ENCODE measurements at regions not wholly inside any gene's neighbourhood (a gene's known extent, or its start where the extent isn't known, plus 50 kb on each side); places are given as distances from the start of the nearest gene placed in this dataset.
"Not testable (repeated sequence)": the region's sequence is repeated elsewhere in the genome, so short reads cannot be mapped to it uniquely, and the experiment has no call there.

DNA sequence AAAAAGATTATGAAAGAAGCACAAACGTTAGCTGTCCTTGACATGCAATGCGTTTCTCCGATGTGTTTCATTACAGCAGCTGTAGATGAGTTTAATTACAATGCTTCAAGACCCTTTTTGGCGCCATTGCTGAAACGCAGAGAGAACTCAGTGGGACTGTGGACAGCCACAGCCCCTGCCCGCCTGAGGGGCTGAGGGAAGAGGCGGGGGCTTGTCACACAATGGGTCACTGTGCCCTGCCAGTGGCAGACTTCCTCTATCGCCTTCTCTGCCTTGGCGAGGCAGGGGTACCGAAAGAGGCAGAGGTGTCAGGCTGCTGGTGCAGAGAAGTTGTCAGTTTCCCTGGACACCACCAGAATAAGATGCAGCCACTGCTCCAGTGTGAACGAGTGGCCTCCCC lies 252.0 kb downstream of the NR2F2 start:
- no peak for DNase-seq (ENCODE audit: low read depth in 2 of 2)

DNA sequence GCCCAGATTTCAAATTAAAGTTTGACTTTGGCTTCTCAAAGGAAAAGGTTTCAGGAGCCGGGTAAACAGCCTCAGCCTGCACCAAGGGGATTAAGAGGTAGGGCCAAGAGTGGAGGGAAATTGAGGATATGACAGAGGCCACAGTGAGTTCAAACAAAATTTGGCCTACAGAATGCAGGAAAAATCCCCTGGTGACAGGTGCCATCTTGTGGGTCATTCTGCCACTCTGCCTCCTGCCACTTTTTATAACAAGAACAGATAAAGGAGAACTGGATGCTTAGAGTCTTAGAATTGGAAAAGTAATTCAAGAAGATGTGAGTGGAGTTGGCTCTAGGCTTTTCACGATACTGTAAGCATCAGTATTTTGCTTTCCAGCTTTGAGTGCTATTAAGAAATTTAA lies 253.2 kb downstream of the NR2F2 start:
- DNase-seq (ENCODE audit: low read depth in 2 of 2) = no peak

DNA sequence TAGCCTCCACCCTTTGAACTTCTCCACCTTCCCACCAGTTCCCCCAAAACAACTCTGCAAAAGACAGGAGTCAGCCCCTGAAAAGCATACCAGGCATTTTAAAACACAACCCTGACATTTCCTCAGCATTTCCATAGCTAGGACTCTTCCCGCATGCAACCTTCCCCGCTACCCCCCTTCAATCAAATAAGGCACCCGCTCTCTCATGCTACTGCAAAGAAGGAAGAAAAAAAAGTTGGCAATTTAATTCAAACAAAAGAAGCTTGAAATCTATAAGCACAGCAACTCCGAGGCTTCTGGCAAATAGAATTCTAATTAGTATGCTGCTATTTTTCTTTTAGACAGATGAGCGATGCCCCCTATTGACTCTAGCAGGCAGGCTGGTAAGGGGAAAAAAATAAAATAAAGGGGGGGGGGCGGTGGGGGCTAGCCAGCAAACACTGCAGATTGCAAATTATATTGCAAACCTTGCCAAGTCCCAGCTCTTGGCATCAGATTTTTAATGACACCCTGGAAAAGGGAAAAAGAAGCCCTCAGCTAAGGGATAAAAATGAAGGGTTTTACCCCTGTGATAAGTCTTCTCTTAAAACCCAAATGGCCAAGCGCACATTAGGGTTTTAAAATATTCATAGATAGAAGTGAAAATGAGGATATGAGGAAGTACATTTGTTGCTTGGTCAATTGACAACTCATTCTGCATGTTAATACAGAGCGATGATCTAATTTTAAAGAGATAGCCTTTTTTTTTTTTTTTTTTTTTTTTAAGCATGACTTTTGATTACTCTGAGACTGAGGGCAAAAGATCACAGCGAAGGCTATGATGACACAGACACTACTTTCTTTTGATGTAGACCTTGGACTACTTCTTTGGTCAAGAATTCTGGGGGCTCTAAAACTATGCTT lies 255.2 kb downstream of the NR2F2 start:
- DNase-seq (ENCODE audit: low read depth in 2 of 2) = no peak

DNA sequence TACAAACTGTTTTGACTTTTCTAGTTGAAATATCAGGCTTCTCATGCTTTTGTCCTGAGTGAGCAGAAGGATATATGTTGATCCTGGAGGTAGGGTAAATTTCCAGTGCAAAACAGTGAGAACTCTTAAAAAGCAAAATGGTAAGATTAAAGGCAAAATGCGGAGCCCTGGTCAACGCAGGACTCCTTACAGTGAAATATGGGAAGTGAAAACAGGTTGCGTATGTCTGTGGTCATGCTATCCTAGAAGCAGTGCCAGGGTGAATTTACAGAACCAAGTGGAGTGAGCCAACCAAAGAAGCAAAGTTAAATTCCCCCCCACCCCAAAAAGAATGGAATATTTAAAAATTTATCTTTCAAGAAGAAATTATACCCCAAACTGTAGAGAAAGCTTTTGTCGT lies 256.4 kb downstream of the NR2F2 start:
- no peak for DNase-seq (ENCODE audit: low read depth in 2 of 2)

DNA sequence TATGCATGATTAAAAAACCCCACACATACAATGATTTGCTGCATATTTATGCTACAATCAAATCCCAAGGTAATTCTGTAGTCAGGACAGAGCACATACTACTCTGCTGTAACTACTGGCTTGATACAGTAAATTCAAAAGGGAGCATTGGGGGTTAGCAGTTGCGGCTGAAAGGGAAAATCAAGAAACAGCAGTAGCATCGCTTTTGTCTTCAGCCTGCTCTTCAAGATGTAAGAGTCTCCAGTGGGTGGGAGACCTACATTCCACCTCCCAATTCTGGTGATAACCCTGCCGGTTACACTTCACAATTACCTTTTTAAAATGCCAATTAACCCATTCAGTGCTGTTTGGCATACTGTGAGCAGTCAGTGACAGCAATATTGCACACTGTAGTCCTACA lies 259.4 kb downstream of the NR2F2 start:
- no peak for DNase-seq (ENCODE audit: low read depth in 2 of 2)

DNA sequence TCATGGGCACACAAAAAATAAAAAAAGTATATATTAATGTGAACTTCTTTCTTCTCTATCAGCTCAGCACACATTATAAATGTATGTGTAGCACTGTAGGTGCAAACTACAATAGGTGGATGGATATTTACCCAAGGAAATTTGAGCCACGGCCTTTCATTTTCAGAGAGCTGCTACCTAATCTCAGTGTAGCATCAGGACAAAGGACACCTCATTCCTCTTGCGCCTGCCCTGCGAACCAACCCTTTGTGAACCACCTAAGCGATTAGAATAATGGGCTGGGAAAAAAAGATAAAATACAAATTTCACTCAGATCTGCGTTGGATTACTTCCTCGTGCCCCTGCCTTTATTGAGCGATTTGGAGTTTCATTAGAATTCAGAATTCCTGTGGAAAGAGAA lies 263.2 kb downstream of the NR2F2 start:
- DNase-seq (ENCODE audit: low read depth in 2 of 2) = no peak

DNA sequence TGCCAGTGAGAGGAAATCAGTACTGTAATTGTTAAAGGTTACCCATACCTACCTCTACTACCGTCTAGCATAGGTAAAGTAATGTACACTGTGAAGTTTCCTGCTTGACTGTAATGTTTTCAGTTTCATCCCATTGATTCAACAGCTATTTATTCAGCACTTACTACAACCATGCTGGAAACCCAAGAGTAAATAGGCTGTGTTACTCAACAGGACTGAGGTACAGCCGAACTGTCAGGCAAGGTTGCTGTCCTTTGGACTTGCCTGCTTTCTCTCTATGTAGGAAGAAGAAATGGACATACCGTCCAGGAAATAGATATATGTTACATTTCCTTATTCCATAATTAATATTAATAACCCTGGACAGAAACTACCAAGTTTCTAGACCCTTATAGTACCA lies 265.5 kb downstream of the NR2F2 start:
- no peak for DNase-seq (ENCODE audit: low read depth in 2 of 2)

DNA sequence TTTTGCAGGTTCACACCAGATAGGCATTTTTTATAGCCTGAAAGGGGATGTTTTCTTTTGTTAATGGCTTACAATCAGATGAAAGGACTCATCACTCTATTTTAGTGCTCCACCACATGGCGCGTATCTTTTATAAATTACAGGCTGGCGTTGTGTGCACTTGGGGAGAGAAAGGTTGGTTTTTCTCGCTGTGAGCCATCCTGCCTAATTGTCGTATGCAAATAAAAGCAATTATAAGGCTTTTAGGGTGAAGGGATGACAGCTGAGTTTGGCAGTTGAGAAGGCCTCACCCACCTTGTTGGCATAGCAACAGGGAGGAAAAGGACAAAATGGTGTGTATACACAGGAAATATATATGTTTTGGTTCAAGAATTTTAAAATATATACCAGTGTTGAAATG lies 268.0 kb downstream of the NR2F2 start:
- no peak for DNase-seq (ENCODE audit: low read depth in 2 of 2)

DNA sequence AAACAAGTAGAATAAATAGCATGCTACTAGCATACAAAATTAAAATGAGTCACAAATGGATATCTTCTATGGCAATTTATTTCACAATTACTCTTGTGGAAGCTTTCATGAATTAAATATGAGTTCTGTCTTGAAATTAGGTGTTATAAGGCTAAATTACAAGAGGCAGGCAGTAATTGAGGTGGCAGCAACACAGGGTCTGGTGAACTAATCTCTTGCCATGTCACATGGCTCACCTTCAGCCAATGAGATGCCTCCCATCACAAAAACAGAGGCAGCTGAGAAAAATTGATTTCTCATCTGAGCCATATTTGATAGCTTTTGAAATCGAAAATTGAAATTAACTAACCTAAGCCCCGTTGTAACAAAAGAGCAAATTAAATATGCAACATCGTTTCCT lies 268.8 kb downstream of the NR2F2 start:
- no peak for DNase-seq (ENCODE audit: low read depth in 2 of 2)

DNA sequence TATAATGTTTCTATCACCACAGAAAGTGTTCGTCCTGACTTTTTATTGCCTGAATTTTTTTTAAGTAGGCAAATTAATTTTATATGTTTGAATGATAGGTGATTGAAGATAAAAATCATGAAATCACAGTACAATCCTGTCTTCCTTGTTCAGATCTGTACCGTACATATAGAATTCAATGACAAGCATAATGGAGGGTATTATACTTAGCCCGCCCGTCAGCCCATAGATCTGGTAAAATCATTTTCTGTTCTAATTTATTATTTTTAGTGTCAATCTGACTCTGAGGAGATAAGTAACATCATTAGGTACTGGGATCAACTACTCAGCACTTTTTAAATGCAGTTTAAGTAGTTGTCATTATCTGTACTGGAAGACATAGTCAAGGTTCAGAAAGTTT lies 269.9 kb downstream of the NR2F2 start:
- no peak for DNase-seq (ENCODE audit: low read depth in 2 of 2)

DNA sequence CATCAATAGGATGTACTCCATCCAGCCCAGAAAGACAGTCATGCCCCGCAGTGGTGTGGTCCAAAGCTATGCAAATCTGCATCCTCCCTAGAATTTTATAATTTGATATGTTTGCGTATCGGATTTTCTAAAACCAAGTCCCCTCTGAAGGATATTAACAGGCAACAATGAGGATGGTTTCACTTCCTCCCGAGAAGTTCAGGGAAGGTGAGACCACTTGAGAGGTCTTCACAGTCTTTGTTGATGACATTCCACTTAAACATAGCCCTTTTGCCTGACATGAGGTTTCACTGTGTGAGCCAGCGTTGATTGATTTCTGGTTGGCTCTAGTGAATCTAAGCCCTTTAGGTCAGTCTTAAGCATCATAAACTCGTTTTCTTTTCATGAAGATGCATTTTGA lies 276.1 kb downstream of the NR2F2 start:
- DNase-seq (ENCODE audit: low read depth in 2 of 2) = no peak

DNA sequence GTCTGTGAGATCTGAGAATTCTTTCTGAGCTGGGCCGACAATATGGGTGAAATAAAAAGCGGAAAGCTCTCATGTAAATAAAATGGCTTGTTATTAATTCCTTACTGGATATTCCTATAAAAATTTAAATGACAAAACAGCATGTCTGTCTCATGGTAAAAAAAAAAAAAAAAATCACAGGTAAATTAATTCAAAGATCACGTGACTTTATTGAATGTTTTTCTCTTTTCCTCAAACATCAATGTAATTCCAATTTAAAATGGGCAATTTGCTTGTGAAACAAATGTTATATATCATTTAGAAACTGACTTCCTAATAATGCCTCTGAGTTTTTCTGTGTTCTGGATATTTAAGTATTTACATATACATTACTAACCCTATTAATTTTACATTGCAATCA lies 280.3 kb downstream of the NR2F2 start:
- no peak for DNase-seq (ENCODE audit: low read depth in 2 of 2)

DNA sequence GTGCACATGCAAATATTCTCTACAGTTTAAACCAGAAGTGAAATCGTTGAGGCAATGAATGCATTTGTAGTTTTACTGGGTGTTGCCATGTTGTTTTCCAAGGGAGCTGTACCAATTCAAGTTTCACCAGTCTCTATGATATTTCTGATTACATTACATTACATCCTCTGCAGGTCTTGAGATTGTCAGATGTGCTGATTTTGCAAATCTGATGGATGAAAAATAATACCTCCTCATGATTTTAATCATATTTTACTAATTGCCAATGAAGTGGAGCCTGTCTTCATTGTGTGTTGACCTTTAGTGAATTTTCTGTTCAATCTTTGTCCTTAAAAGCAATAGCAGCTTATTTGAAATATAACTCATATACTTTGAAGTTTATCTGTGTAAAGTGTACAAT lies 282.4 kb downstream of the NR2F2 start:
- no peak for DNase-seq (ENCODE audit: low read depth in 2 of 2)

DNA sequence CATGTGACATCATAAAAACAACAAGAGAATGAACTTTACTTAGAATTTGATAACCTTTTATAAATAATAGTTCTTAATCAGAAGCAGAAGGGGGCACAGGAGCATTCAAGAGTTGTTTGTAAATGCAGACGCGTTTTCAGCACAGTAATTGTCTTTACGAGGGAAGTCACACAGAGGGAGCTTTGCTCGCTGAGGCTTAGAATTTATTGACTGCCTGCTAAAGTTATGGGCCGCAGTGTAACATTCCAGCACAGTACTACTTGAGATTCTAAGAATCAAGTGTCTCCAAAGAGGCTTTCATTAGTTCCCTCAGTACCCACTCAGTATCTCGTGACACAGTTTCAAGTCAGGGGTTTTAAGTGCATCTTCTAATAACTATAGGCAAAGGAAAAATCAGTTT lies 288.7 kb downstream of the NR2F2 start:
- DNase-seq (ENCODE audit: low read depth in 2 of 2) = no peak

DNA sequence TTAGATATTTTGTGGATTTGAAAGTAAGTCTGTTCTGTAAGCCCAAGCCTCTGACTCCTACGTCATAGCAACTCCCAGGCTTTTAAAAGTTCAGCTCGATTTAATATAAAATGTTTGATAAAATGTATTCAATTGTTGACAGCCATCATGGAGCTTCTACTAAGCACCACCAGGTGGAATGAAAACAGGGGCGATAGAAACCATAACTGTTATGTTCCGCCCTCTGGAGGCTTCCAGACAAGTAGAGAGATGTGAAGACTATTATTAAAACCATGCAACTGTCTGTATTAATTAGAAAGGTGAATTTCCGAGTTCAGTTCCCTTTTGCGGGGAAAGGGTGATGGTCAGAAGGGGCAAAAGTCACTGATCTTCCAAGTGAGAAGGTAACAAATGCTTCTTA lies 292.2 kb downstream of the NR2F2 start:
- DNase-seq (ENCODE audit: low read depth in 2 of 2) = no peak

DNA sequence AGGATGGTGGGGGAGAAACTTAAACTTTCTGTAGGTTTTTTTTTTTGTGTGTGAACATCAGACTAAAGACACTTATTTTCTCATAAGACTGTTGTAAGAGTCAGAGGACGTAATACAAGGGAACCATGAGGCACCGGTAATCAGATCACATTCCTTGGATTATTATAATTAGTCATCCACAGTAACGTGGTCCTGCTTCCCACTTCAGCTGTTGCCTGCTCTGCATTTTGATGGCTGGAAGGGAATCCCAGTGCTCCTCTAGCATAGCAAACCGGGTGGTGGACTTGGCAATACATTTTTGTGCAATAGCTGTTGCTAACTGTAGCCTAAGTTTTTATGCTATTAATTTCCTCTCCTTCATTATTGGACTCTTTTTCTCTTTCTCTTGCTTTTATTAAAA lies 294.8 kb downstream of the NR2F2 start:
- DNase-seq (ENCODE audit: low read depth in 2 of 2) = no peak

DNA sequence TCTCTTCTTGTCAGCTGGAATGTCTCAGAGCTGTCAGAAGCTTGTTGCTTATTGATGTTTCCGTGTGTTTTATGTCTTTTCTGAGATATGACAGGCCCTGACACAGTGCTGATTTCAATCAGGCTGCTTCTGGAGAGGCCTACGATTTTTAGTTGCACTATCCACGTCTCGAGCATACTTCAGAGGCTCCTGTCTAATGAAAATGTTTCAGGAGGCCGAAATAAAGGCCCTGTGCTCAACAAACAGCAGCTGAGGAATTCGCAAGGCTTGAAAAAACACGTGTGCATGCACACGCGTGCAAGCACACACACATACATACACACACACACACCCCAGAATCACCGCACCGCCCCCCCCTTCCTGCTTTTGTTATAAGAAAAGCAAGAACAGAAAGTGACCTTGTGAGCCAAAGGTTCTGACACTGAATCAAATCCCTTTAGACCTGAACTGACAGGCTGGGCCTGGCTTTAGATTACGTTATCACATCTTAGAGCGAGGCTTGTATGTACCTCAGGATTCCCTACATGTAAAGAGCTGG lies 296.6 kb downstream of the NR2F2 start:
- DNase-seq (ENCODE audit: low read depth in 2 of 2) = no peak

DNA sequence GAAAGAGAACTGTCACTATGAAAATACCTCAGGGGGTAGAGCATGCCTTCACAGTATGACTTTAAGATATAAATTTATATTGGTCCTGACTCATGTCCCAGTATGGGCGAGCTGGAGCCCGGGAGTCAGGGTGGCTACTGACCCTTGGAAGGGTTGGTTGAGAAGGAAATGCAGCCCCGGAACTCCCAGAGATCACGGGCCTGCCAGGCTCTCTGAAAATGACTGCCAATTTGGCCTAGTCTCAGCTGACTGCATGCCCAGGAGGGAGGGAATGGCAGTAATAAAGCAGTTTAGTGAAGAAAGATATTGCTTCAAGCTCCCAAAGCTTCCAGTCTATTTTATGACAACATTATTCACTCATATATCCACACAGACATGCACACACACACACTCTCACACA lies 299.0 kb downstream of the NR2F2 start:
- DNase-seq (ENCODE audit: low read depth in 2 of 2) = no peak

DNA sequence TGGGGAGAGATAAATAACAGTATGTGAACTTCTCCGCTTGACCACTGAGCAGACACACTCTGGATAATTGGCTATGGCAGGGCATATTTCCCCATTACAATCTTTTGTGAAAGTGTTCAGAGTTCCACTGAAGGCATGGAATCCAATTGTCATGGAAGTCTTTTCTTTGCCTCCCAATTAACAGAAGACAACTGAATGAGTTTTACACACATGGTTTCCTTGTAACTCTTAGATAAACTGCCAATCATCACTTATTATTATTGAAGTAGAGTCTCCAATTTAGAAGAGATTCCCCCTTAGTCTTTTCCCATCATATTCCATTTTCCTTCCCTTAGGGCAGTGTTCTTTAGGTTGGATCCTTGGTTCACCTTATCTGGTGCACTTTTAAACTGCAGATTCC lies 308.3 kb downstream of the NR2F2 start:
- DNase-seq (ENCODE audit: low read depth in 2 of 2) = no peak

DNA sequence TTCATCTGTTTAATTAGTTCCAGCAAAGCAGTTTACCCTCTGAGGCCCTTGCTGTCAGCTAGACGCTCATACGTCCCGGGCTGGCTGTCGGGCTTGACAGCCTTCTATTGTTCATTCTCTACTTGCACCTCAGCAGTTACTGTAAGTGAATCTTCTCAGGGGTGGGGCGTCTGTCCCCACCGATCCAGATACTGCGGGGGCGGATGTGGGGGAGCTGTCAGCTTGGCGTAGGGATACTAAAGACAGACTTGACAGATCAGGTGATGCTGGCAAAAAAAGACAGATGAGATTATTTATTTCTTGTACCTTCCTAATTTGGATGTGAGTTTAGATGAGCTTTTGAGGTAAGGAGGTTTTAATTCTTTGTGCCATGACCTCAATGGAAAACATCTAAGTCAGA lies 315.3 kb downstream of the NR2F2 start:
- DNase-seq (ENCODE audit: low read depth in 2 of 2) = no peak

DNA sequence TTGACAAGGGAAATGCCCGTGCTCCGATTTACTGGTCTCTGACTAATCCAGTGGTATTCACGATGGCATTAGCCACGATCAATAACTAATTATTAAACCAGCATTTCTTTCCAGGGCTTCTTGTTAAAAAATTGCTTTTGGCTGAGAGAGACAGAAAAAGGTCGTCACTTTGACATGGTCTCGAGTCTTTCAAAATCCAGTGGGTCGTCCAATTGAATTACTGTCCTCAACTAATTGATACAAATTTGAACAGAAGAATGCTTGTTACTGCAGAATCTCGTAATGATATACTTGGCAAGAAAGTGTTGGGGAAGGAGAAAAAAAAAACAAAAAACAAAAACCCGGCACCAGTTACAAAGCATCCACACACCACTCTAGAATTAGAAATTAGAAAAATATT lies 318.4 kb downstream of the NR2F2 start:
- no peak for DNase-seq (ENCODE audit: low read depth in 2 of 2)

DNA sequence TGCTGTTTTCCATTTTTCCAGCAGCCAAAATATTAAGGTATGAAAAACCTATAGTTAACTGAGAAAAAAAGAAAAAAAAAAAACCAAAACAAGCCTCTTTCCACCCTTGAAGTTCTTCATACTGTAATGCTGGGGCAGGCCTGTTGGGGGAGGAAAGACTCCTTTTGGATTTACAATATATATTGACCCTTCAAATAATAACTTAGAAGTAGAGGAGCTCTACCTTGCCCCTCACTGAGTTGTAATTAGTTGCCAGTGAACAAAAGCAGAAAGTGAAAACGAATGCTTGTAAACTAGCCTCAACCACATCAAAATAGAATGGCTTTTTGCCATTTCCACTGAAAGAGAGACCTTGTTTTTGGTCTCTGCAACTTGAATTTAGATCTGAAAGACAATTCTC lies 326.6 kb downstream of the NR2F2 start:
- no peak for DNase-seq (ENCODE audit: low read depth in 2 of 2)

DNA sequence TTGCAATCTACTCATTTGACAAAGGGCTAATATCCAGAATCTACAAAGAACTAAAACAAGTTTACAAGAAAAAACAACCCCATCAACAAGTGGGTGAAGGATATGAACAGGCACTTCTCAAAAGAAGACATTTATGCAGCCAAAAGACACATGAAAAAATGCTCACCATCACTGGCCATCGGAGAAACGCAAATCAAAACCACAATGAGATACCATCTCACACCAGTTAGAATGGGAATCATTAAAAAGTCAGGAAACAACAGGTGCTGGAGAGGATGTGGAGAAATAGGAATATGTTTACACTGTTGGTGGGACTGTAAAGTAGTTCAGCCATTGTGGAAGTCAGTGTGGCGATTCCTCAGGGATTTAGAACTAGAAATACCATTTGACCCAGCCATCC lies 336.5 kb downstream of the NR2F2 start:
- not testable (repeated sequence) for DNase-seq (ENCODE audit: low read depth in 2 of 2)

DNA sequence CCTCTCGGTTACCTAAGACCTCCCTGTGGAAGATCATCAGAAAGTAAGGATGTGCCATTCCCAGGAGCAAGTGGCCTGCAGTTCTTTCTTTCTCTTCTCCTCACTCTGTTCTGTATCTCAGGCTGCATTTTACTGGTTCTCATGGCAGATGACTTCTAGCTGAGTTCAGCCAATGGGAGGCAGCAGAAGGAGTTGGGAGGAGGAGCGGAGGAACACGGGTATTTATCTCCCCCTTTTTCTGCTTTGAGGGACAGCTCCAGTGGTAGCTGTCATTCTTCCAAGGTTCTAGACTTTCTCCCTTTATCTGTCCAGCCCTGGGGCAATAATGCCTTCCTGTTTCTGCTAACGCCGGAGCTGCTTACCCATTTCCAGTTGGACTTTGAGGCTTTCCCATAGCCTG lies 339.9 kb downstream of the NR2F2 start:
- DNase-seq (ENCODE audit: low read depth in 2 of 2) = no peak
